HPDE6-E6E7 (cell line): ENCODE measurements at regions not wholly inside any gene's neighbourhood (a gene's known extent, or its start where the extent isn't known, plus 50 kb on each side); places are given as distances from the start of the nearest gene placed in this dataset.

ENCODE experiments used
- DNase-seq: peaks from one replicate; pipeline ENCODE4 v3.0.0; 2011; ENCODE audit warnings: missing footprints; ENCODE audit errors: extremely low spot score

- DNase-seq, result no peak
These were observed 70.2 kb downstream of the RND3 start for GRCh38 chr2:150417278-150417677.

- no peak for DNase-seq
These were observed 72.4 kb downstream of the RND3 start for GRCh38 chr2:150415022-150415421.

GRCh38 chr2:150413910-150414309, 73.6 kb downstream of the RND3 start:
- DNase-seq, result no peak

DNA sequence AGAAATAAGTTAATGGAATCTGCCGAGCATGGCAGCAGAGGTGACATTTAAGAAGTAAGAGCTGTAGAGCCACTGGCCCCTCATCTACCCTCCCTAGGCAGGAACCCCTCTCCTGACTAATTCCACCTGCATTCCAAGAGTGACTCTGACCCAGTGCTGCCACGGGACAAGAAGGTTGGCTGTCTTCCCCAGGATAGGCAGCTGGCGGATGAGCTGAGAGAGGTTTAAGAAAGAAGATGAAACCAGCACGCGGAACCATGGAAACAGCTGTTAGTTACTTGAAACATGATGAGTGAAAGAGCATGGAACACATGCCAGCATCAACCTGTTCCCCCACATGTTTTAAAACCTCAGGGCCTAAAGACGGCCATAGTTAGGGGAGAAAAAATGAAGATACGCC, 74.1 kb downstream of the RND3 start:
- DNase-seq, result no peak

GRCh38 chr2:150410809-150411208, 76.7 kb downstream of the RND3 start:
- DNase-seq, result no peak

- no peak for DNase-seq
These were observed 78.3 kb downstream of the RND3 start for GRCh38 chr2:150409196-150409595.

- DNase-seq, result no peak
These were observed 83.3 kb downstream of the RND3 start for GRCh38 chr2:150404147-150404546.

DNA sequence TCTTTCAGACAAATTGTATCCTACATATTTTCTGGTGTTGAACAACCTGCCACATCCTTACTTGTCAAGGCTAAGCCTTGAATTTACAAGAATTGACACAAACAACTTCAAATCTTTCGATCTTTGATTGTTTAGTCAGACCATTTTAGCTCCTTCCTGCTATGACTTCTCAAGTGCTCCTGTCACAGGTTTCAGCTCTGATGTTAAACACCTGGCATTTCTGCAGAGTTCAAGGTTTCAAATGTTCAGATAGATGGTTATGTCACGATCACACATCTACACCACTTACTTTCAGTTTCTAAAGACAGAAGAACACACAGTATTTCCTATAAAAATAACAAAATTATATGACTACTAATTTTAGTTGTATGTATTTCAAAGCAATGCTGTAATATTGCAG, 84.0 kb downstream of the RND3 start:
- DNase-seq, result no peak

DNA sequence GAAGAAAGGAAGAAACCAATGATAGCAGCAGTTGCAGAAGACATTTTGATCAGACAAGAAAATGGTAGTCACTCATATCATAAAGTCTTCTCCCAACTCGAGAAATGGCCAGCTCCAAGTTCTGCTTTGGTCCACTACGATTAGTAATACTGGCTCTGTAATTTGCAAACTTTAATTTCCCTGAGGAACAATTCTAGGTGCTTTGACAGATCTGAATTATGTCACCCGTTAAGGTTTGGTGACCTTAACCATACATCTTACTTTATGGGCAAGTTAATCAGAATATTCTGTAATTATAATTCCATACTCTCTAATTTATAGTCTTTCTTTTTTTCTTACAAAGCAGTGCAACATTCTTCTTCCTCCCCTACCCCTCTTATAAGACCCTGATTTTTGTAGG, 84.5 kb downstream of the RND3 start:
- DNase-seq, result no peak

DNA sequence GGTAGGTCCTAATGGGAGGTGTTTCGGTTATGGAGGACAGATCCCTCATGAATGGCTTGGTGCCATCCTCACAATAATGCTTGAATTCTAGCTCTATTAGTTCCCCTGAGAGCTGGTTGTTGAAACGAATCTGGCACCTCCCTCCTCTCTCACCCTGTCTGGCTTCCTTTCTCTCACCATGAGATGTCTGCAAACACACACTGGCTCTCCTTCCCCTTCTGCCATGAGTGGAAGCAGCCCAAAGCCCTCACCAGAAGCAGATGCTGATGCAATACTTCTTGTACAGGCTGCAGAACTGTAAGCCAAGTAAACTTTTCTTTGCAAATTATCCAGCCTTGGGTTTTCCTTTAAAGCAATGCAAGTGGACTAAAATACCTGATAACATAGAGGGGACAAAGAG, 86.6 kb downstream of the RND3 start:
- no peak for DNase-seq

DNA sequence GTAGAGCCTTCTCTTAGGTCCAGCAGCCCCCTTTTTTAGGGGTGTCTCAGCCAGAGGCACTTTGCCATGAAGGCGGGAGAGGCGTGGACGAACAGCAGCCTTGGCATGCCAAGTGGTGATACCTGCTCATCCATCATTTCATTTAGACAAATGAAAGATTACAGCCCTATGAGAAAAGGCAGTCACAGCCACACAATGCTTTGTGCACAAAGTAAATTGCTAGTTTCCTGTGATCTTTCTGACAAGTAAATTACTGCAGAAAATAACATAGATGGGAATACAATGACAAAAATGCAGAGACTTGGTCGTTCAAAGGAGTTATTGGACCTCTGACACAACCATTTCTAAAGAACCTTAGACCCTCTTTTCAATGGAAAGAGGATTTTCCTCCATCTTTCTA, 94.9 kb downstream of the RND3 start:
- no peak for DNase-seq

GRCh38 chr2:150391779-150392178, 95.7 kb downstream of the RND3 start:
- DNase-seq, result no peak

GRCh38 chr2:150389447-150389846, 98.0 kb downstream of the RND3 start:
- no peak for DNase-seq

GRCh38 chr2:150388289-150388625, 99.2 kb downstream of the RND3 start:
- DNase-seq, result no peak

- DNase-seq, result no peak
These were observed 99.7 kb downstream of the RND3 start for GRCh38 chr2:150387586-150388288.

DNA sequence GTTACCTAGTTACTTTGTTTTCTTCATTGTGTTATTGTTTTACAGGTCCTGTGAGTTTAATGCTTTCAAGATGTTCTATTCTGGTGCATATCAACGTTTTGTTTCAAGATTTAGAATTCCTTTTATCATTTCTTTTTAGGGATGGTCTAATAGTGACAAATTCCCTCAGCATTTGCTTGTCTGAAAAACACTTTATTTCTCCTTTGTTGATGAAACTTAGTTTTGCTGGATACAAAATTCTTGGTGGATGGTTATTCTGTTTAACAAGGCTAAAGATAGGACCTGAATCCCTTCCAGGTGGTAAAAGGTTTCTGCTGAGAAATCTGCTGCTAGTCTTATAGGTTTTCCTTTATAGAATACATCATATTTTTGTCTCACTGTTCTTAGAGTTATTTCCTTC, 102.3 kb downstream of the RND3 start:
- DNase-seq, result no peak

- DNase-seq, result no peak
These were observed 103.9 kb downstream of the RND3 start for GRCh38 chr2:150383587-150383986.

GRCh38 chr2:150379166-150379565, 108.3 kb downstream of the RND3 start:
- no peak for DNase-seq

DNA sequence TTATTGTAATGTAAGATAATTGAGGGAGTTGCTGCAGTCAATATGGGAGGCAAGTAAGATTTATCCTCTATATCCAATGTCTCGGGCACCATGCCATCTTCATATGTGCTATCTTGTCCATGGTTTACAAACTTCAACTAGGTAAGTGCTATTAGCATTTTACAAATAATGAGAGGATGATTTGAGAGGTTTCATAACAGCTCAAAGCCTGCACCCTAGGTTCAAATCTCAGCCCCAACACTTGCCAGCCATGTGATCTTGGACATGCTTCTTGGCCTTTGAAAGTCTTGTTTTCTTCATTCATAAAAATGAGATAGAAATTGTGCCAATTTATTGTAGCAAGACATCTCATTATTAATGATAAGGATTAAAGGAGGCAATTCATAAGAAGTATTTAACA, 108.8 kb downstream of the RND3 start:
- no peak for DNase-seq

DNA sequence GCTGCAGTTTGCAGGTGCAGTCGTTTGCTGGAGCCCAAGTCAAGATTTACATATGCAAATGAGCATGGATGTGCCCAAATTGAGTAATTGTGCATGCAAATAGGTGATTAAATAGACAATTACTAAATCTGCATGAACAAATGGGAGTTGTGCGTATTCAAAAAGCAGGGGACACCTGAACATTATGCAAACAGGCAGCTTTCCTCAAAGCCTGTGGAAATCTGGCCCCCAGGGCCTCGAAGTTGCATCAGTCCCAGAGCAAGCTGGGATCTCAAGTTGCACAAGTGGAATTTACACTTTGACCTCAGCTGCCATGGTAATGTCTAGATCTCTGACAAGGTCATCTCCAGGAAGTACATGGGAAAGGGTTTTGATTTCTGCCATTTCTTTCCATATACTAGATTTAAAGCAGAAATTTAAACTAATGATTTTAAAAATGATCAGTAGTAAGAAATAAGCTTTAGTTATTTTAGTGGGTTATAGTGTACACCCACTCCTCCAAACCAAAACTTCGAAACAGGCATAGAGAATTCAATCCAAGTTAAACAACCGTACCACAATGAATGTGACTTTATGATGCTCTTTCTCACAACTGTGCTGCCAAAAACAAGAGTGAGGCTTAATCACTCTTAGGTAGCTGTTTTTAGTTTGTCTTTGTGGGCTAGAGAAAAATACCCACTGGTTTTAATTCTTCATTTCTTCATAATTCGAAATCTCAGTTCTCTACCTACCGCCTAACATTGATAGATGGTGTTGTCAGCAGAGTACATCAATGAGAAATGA, 110.7 kb downstream of the RND3 start:
- no peak for DNase-seq

DNA sequence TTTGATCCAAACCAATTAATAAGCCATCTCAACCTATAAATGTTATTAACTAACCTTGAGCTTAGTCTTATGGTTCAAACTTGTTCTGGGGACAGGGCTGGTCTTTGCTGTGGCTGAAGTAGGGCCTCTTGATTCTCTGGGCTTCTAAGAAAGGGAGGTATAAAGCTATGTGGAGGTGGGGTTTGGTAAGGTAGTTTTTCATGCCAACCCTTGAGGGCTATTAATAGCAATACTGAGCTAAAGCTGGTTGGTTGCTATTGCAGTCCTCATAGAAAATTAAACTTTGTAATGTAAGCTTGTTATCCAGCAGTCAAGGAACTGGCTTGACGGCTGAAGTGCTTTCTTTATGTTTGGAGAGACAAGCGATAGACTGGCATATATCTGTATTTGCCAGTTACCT, 112.1 kb downstream of the RND3 start:
- no peak for DNase-seq

DNA sequence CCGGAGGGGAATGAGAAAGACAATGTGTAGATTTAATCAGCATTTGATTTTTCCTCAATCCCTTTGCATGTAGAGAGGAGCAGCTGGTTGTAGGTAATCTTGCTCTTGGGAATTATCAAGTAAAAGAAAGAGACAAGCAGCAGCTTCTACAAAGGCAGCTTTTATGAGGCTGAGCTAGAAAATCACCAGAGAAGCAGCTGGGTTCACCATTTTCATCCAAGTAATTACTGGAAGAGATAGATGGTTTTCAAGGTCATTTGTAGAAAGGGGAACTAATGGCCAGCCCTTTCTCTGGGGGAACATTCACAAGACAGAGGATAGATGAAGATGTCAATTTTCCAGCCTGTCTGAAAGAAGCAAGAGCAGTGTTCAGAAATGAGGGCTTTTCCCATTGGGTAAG, 113.0 kb downstream of the RND3 start:
- no peak for DNase-seq

DNA sequence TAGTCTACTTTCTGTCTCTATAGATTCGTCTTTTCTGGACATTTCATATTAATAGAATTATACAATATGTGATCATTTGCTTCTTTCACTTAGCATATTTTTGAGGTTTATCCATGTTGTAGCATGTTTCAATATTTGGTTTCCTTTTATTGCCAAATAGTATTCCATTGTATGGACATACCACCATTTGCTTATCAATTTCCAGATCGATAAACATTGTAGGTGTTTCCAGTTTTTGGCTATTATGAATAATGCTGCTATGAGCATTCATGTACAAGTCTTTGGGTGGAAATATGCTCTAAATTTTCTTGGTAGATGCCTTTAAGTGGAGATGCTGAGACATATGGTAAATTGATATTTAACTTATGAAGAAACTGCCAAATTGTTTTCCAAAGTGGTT, 114.1 kb downstream of the RND3 start:
- no peak for DNase-seq
